Activated naive CD4-positive, alpha-beta T cell treated with anti-CD3 and anti-CD28 coated beads, Interleukin-2, amount 50 U/mL, for 16 hours (primary cell): ENCODE measurements at regions not wholly inside any gene's neighbourhood (a gene's known extent, or its start where the extent isn't known, plus 50 kb on each side); places are given as distances from the start of the nearest gene placed in this dataset.
"Not testable (repeated sequence)": the region's sequence is repeated elsewhere in the genome, so short reads cannot be mapped to it uniquely, and the experiment has no call there.

Experiments
- DNase-seq: peaks from one replicate; pipeline ENCODE4 v3.0.0-alpha.2; 2020

DNA sequence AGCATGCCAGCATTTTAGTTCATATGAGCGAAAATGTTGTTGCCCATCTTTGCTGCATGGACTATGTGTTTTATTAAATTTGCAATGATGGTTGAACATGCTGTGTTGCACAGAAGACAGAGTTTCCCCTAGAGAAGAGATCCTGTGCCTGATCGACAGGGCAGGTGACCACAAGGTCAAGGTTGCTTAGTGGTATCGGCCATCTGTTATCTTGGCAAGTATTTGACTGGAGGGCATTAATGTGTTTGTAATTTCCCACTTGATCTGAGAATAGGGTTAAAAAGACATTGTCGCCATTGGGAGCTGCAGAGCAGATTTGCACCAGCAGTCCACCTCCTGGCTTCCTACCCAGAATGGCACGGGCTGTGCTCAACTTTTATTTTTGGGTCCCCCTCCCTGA, 1523.6 kb upstream of the WWC1 start:
- no peak for DNase-seq

DNA sequence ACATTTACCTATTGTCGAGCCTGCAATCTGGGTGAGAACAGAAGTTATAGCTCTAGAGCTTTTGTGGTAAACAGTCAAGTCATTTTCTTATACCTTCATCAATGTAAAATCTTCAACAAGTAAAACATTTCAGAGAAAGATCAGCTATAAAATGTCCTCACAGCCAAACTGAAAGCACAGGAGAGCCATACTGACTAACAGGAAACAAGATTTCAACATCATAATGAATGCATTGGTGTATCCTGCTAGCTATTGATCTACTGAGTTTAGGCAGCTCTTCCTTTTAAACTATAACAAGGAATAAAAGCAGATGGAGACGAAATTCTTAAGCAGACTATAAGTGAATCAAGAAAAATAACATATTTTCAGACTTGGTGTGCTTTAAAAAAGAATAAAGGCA, 1522.9 kb upstream of the WWC1 start:
- no peak for DNase-seq

DNA sequence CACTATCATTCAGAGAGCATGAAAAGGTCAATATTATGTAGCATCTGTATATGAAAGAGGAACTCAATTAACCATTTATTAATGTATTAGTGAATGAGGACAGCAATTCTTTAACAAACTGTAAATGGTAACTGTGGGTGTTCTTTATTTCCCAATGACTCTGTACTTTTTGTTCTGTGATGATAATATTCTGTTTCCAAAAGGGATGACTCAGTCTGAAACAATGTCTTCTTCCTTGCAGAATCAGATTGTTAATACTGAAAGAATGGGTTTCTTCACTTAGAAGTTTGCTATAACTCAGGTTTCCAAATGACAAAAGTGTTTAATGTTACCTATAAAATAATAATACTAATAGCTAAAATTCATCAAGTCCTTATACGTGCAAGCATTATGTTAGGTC, 1518.7 kb upstream of the WWC1 start:
- DNase-seq = no peak

- DNase-seq = no peak
Measured at GRCh38 chr5:166781737-166782136, 1509.7 kb upstream of the WWC1 start.

GRCh38 chr5:166784545-166785078, 1506.8 kb upstream of the WWC1 start:
- no peak for DNase-seq

DNA sequence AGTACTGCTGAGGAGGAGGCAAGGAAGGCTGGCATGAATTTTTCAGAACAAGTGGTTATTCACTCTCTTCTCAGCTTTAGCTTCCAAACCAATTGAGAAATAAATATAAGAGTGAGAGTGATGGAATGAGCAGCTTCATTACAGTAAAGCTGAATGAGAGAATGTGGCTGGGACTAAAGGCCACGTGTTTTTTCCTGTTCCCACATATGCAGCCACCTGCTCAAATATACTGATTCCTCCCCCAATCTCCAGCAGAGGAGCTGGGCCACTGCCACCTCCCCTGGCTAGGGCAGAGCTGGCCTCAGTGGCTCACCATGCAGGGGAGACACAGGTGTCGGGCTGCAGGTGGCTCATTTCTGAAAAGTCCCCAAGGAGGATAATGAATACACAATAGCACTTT, 1505.3 kb upstream of the WWC1 start:
- DNase-seq = no peak

DNA sequence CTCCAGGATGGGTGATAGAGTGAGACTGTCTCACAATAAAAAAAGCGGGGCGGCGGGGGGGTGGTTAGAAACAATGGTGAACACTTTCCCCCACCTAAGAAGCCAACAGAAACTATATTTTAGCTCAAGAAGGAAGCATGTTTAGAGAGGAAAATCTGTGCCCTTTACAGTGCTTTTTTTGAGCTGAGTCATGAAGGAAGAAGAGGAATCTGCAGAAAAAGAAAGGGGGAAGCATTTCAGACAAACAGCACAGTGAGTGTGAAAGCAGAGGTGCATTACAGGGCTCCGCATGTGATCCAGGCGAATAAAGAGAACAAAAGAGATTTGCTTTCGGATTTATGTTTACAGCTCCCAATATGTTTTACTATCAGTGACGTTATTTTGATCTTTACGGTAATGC, 1504.6 kb upstream of the WWC1 start:
- DNase-seq = no peak

GRCh38 chr5:166788050-166788449, 1503.4 kb upstream of the WWC1 start:
- no peak for DNase-seq

- no peak for DNase-seq
Measured at GRCh38 chr5:166795756-166796155, 1495.7 kb upstream of the WWC1 start.

- no peak for DNase-seq
Measured at GRCh38 chr5:166803058-166803457, 1488.4 kb upstream of the WWC1 start.

- DNase-seq = not testable (repeated sequence)
Measured at GRCh38 chr5:166804223-166804622, 1487.2 kb upstream of the WWC1 start.

- DNase-seq = not testable (repeated sequence)
Measured at GRCh38 chr5:166804693-166805092, 1486.8 kb upstream of the WWC1 start.

- not testable (repeated sequence) for DNase-seq
Measured at GRCh38 chr5:166810093-166810658, 1481.3 kb upstream of the WWC1 start.

GRCh38 chr5:166810721-166811120, 1480.7 kb upstream of the WWC1 start:
- DNase-seq = no peak

GRCh38 chr5:166823360-166823759, 1468.1 kb upstream of the WWC1 start:
- no peak for DNase-seq

GRCh38 chr5:166834246-166834645, 1457.2 kb upstream of the WWC1 start:
- no peak for DNase-seq

DNA sequence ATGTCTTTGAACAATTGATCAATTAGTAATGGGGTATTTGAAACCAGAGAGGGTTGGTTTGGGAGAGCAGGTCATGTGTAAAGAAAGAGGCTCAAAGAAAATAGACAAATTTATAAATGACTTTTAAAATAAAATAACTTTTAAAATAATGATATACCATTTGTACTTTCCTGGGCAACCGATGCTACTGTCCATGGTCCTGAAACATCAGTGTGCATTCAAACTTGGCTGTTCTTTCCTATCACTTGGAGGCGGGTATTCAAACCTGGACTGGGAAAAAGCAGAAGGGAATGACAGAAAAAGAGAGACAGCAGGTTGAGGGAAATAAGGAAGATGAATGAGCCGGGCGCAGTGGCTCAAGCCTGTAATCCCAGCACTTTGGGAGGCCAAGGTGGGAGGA, 1446.4 kb upstream of the WWC1 start:
- DNase-seq = no peak

DNA sequence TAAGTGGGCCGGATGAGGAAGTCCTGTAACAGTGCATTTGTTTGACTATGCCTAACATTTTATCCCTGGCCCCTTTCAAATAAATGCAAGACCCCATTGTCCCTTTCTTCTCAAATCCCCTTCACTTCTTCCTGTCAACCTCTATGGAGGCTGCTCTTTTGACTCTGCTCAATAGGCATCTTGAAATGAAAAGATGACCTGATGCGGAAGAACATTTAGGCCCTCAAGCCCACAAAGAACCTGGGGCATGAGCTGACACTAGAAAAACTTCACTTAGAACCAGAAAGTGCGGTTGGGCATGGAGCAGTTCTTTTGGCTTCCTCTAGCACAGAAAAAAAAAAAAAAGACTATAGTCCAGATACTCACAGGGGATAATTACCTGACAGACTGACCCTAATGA, 1434.7 kb upstream of the WWC1 start:
- no peak for DNase-seq

DNA sequence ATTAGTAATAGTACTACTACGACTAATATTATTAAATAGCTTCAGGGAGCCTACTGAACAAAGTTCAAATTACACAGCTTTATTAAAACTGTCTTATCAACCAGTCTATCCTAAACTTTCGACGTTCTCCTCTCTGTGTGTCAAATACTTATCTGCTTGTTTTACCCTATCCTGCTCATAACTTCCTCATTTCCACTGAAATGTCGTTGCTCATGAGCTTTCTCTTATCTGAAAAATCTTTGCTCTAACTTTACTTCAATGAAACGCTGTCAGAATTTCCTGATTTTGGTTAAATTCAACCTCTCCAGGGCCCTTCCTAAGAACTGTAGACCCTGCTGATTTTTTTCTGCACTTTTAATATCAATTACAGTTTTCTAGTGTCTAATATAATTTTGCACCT, 1431.0 kb upstream of the WWC1 start:
- no peak for DNase-seq

GRCh38 chr5:166862581-166862980, 1428.9 kb upstream of the WWC1 start:
- DNase-seq = no peak

GRCh38 chr5:166865206-166865605, 1426.2 kb upstream of the WWC1 start:
- DNase-seq = no peak

GRCh38 chr5:166880456-166880855, 1411.0 kb upstream of the WWC1 start:
- DNase-seq = no peak

GRCh38 chr5:166881802-166882201, 1409.6 kb upstream of the WWC1 start:
- no peak for DNase-seq

GRCh38 chr5:166883016-166883415, 1408.4 kb upstream of the WWC1 start:
- DNase-seq = no peak

GRCh38 chr5:166898166-166898565, 1393.3 kb upstream of the WWC1 start:
- DNase-seq = no peak

- no peak for DNase-seq
Measured at GRCh38 chr5:166899343-166899742, 1392.1 kb upstream of the WWC1 start.
